ENCODE measurements at regions not wholly inside any gene's neighbourhood (a gene's known extent, or its start where the extent isn't known, plus 50 kb on each side); places are given as distances from the start of the nearest gene placed in this dataset.
A peak's percentile ranks its signal among the peaks of the same experiment; 100 is the strongest.

GRCh38 chr5:53426878-53427277 is 53.6 kb upstream of the FST start:
- no peak overlapping the region for H3K4me3 ChIP-seq
- H3K27me3 ChIP-seq = no peaks in the 10 kb centered on the region
- no peak overlapping the region for H3K27ac ChIP-seq
- intact Hi-C loops (cut with DNase I; ENCODE audit: low total_unique reads) = loop anchor here (5.0 to 10.0 kb wide), 2 partner anchors 162 to 800 kb away; no protein-coding TSS in a partner anchor
- no peak for TF ChIP-seq POLR2A (IDR thresholded peaks at IDR 0.05)
- TF ChIP-seq, protein P1, sequence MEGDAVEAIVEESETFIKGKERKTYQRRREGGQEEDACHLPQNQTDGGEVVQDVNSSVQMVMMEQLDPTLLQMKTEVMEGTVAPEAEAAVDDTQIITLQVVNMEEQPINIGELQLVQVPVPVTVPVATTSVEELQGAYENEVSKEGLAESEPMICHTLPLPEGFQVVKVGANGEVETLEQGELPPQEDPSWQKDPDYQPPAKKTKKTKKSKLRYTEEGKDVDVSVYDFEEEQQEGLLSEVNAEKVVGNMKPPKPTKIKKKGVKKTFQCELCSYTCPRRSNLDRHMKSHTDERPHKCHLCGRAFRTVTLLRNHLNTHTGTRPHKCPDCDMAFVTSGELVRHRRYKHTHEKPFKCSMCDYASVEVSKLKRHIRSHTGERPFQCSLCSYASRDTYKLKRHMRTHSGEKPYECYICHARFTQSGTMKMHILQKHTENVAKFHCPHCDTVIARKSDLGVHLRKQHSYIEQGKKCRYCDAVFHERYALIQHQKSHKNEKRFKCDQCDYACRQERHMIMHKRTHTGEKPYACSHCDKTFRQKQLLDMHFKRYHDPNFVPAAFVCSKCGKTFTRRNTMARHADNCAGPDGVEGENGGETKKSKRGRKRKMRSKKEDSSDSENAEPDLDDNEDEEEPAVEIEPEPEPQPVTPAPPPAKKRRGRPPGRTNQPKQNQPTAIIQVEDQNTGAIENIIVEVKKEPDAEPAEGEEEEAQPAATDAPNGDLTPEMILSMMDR (IDR thresholded peaks at IDR 0.05 in 4 of 5, conservative IDR thresholded peaks at IDR 0.05 in 1 of 5) = no peak
- H3K36me3 ChIP-seq = no peaks in the 10 kb centered on the region
- DNase-seq = no peak
- in situ Hi-C loops (cut with MboI; ENCODE audit: low sequenced_read_pairs in 4 of 4) = loop anchor here in 1 of 4 donors (25.0 kb wide), 1 partner anchor 265 kb away; no protein-coding TSS in a partner anchor
- no peaks in the 10 kb centered on the region for H3K9me3 ChIP-seq
- H3K4me1 ChIP-seq = no peaks in the 10 kb centered on the region
- ATAC-seq = no peak

DNA sequence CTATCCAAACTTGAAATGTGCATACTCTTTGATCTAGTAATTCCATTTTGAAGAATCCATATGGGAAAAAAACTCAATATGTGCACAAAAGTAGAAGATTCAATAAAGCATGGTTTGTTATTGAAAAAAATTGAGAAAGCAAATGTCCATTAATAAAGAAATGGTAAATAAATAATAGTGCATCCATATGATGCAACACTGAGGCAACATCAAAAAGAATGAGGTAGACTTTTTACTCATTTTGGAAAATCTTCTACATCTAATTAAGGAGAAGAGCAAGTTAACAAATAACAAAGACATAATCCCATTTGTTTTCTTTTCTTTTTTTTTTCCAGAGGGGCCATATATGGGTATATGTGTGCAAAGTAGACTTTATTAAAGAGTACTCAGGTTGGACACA is 52.5 kb upstream of the FST start:
- Histone ChIP-seq H3K4me3 (no peak overlapping the region), H3K9me3 (no peaks in the 10 kb centered on the region), H3K27ac (no peak overlapping the region), H3K27me3 (no peaks in the 10 kb centered on the region), H3K36me3 (no peaks in the 10 kb centered on the region), H3K4me1 (no peaks in the 10 kb centered on the region)
- no peak for TF ChIP-seq POLR2A (IDR thresholded peaks at IDR 0.05)
- TF ChIP-seq, protein P1 (IDR thresholded peaks at IDR 0.05 in 4 of 5, conservative IDR thresholded peaks at IDR 0.05 in 1 of 5) = no peak
- ATAC-seq (no peak), DNase-seq (no peak)
- intact Hi-C loops (cut with DNase I; ENCODE audit: low total_unique reads) = loop anchor here (5.0 to 10.0 kb wide), 2 partner anchors 163 to 799 kb away; no protein-coding TSS in a partner anchor
- in situ Hi-C loops (cut with MboI; ENCODE audit: low sequenced_read_pairs in 4 of 4) = loop anchor here in 1 of 4 donors (25.0 kb wide), 1 partner anchor 266 kb away; no protein-coding TSS in a partner anchor

- TF ChIP-seq POLR2A (IDR thresholded peaks at IDR 0.05) = no peak
- TF ChIP-seq, protein P1 (IDR thresholded peaks at IDR 0.05 in 4 of 5, conservative IDR thresholded peaks at IDR 0.05 in 1 of 5) = no peak
These were observed 50.7 kb upstream of the FST start for GRCh38 chr5:53429706-53430105.

GRCh38 chr5:53430618-53431252 is 49.7 kb upstream of the FST start:
- Histone ChIP-seq H3K4me1 (no peaks in the 10 kb centered on the region), H3K27ac (no peak overlapping the region), H3K27me3 (no peaks in the 10 kb centered on the region), H3K36me3 (no peaks in the 10 kb centered on the region), H3K9me3 (no peaks in the 10 kb centered on the region), H3K4me3 (no peak overlapping the region)
- TF ChIP-seq POLR2A (IDR thresholded peaks at IDR 0.05) = no peak
- TF ChIP-seq, protein P1 (IDR thresholded peaks at IDR 0.05 in 4 of 5, conservative IDR thresholded peaks at IDR 0.05 in 1 of 5) = peak in 2 of 5 experiments; percentile 10 to 26
- DNase-seq = no peak
- in situ Hi-C loops (cut with MboI; ENCODE audit: low sequenced_read_pairs in 4 of 4) = loop anchor here in 1 of 4 donors (25.0 kb wide), 1 partner anchor 268 kb away; no protein-coding TSS in a partner anchor
- no peak for ATAC-seq
- intact Hi-C loops (cut with DNase I; ENCODE audit: low total_unique reads) = no loop called here

More at GRCh38 chr5:53429706-53430105, 50.7 kb upstream of the FST start:
- no peak for DNase-seq
- Histone ChIP-seq H3K27me3 (no peaks in the 10 kb centered on the region), H3K4me3 (no peak overlapping the region), H3K9me3 (no peaks in the 10 kb centered on the region), H3K4me1 (no peaks in the 10 kb centered on the region), H3K27ac (no peak overlapping the region), H3K36me3 (no peaks in the 10 kb centered on the region)
- no peak for ATAC-seq
- in situ Hi-C loops (cut with MboI; ENCODE audit: low sequenced_read_pairs in 4 of 4) = loop anchor here in 1 of 4 donors (25.0 kb wide), 1 partner anchor 267 kb away; no protein-coding TSS in a partner anchor
- intact Hi-C loops (cut with DNase I; ENCODE audit: low total_unique reads) = loop anchor here (5.0 to 10.0 kb wide), 2 partner anchors 165 to 798 kb away; no protein-coding TSS in a partner anchor

Measured in gastrocnemius medialis (tissue), 4 donors.